ENCODE measurements at regions not wholly inside any gene's neighbourhood (a gene's known extent, or its start where the extent isn't known, plus 50 kb on each side); places are given as distances from the start of the nearest gene placed in this dataset.

GRCh38 chr13:34249546-34250039 is 431.6 kb downstream of the RFC3 start:
- TF ChIP-seq CTCF (IDR thresholded peaks at IDR 0.05; ENCODE audit: low read depth, low read length) (no peak), EZH2phosphoT487 (IDR thresholded peaks at IDR 0.05; ENCODE audit: low read depth) (no peak)

Data from OCI-LY3 (cell line).